Endothelial cell of umbilical vein (primary cell): ENCODE measurements at regions not wholly inside any gene's neighbourhood (a gene's known extent, or its start where the extent isn't known, plus 50 kb on each side); places are given as distances from the start of the nearest gene placed in this dataset.

Experiments
- BruUV-seq: library from RNA; stranded (reverse); fragments of 400-500 nt; replicated peaks from 2 replicates; lab custom pipeline; 2021; lab: Mats Ljungman, UMichigan
- CTCF ChIA-PET: fragments of 300-600, 350-600 bp; sonication (Branson Sonifier 250); formaldehyde crosslinking; loops from one replicate; lab custom pipeline; 2021; ENCODE audit warnings: antibody characterized with exemption, inconsistent platforms; lab: Charles Lee
- POLR2A ChIA-PET: fragments of 300-600, 350-600 bp; sonication (Branson Sonifier 250); formaldehyde crosslinking; loops from one replicate; lab custom pipeline; 2021; ENCODE audit warnings: antibody characterized with exemption, inconsistent platforms; lab: Charles Lee
- DNase-seq: peaks from one replicate; pipeline ENCODE4 v3.0.0-alpha.2; 2011; ENCODE audit warnings: low read depth, low spot score
- FAIRE-seq: peaks from 2 replicates; lab custom pipeline; 2011; peaks lifted over from hg19 to GRCh38; lab: Jason Lieb, UNC
- H2AFZ ChIP-seq: 2 replicates; pipeline ENCODE4 v1.6.0; 2012; ENCODE audit warnings: low read depth, low read length, control low read depth, inconsistent platforms
- H3K27ac ChIP-seq: 2 replicates; pipeline ENCODE4 v1.5.1; 2011; ENCODE audit warnings: low read depth, mild to moderate bottlenecking, control low read depth, low read length, moderate library complexity; ENCODE audit not compliant: insufficient read depth
- H3K27me3 ChIP-seq, 2 experiments: 2 replicates each; pipeline versions ENCODE4 v1.6.0 to v1.6.1; 2011; ENCODE audit warnings: low read length in 2 of 2, mixed read lengths in 1 of 2; ENCODE audit not compliant: control insufficient read depth in 2 of 2, insufficient read depth in 2 of 2
- H3K36me3 ChIP-seq, 2 experiments: 2 replicates in 1 of 2; 3 replicates in 1 of 2; pipeline ENCODE4 v1.5.1; 2011; ENCODE audit warnings: low read length in 2 of 2, mild to moderate bottlenecking in 1 of 2, moderate library complexity in 1 of 2; ENCODE audit not compliant: control insufficient read depth in 2 of 2, insufficient read depth in 2 of 2; ENCODE audit errors: extremely low read depth in 1 of 2
- H3K4me1 ChIP-seq: 3 replicates; pipeline ENCODE4 v1.5.1; 2011; ENCODE audit warnings: mild to moderate bottlenecking, low read length; ENCODE audit not compliant: control insufficient read depth, insufficient read depth; ENCODE audit errors: extremely low read depth
- H3K4me2 ChIP-seq: 2 replicates; pipeline ENCODE4 v1.6.1; 2011; ENCODE audit warnings: low read length, control low read depth, mixed read lengths; ENCODE audit not compliant: insufficient read depth
- H3K4me3 ChIP-seq, 3 experiments: fragments of 200-600 bp in 1 of 3; sonication (generic), shearing (Covaris generic) in 1 of 3; replicated peaks in 1 of 3; 2 replicates each; pipeline ENCODE4 v1.5.1; 2011 to 2016; ENCODE audit warnings: control low read depth in 3 of 3, low read length in 3 of 3, mild to moderate bottlenecking in 2 of 3, inconsistent platforms in 1 of 3, low read depth in 1 of 3, moderate library complexity in 1 of 3; ENCODE audit not compliant: insufficient read depth in 1 of 3
- H3K79me2 ChIP-seq: 2 replicates; pipeline ENCODE4 v1.6.0; 2012; ENCODE audit warnings: low read length, inconsistent platforms; ENCODE audit not compliant: control insufficient read depth, insufficient read depth
- H3K9ac ChIP-seq: replicated peaks from 2 replicates; pipeline ENCODE3; 2011; ENCODE audit warnings: low read length, control low read depth; ENCODE audit not compliant: insufficient read depth; ENCODE audit errors: extremely low read depth
- H3K9me1 ChIP-seq: replicated peaks from 3 replicates; pipeline ENCODE4 v1.6.0; 2011; ENCODE audit warnings: mild to moderate bottlenecking, low read length; ENCODE audit not compliant: control insufficient read depth, insufficient read depth; ENCODE audit errors: extremely low read depth
- H3K9me3 ChIP-seq: replicated peaks from 2 replicates; pipeline ENCODE4 v1.5.1; 2012; ENCODE audit warnings: low read length, inconsistent platforms; ENCODE audit not compliant: control insufficient read depth, insufficient read depth
- H4K20me1 ChIP-seq: replicated peaks from 2 replicates; pipeline ENCODE3; 2011; ENCODE audit warnings: mild to moderate bottlenecking, low read length; ENCODE audit not compliant: control insufficient read depth, insufficient read depth; ENCODE audit errors: extremely low read depth
- CTCF ChIP-seq, 2 donors: IDR thresholded peaks; 1 replicate in 1 of 2; 2 replicates in 1 of 2; pipeline ENCODE4 v1.5.1; 2011; ENCODE audit warnings: low read length in 2 of 2, mild to moderate bottlenecking in 2 of 2, moderate library complexity in 2 of 2, control low read depth in 1 of 2, inconsistent platforms in 1 of 2, low read depth in 1 of 2; ENCODE audit not compliant: insufficient read depth in 1 of 2; ENCODE audit errors: extremely low read depth in 1 of 2
- EZH2 ChIP-seq: IDR thresholded peaks from 2 replicates; pipeline ENCODE4 v1.6.1; 2012; ENCODE audit warnings: borderline replicate concordance, low read depth, mild to moderate bottlenecking, moderate library complexity, low read length, inconsistent platforms; ENCODE audit not compliant: severe bottlenecking
- FOS ChIP-seq: IDR thresholded peaks from 2 replicates; pipeline ENCODE4 v1.6.1; 2011; ENCODE audit warnings: mild to moderate bottlenecking, low read length, moderate library complexity, borderline replicate concordance; ENCODE audit not compliant: insufficient read depth
- GATA2 ChIP-seq: IDR thresholded peaks from 2 replicates; pipeline ENCODE4 v1.7.0; 2011; ENCODE audit warnings: low read depth, mild to moderate bottlenecking, moderate library complexity, mixed read lengths, low read length; ENCODE audit not compliant: insufficient read length, insufficient read depth
- JUN ChIP-seq: IDR thresholded peaks from 2 replicates; pipeline ENCODE4 v1.6.1; 2011; ENCODE audit warnings: borderline replicate concordance, low read depth; ENCODE audit not compliant: insufficient read length, insufficient read depth
- MAX ChIP-seq: IDR thresholded peaks from 2 replicates; pipeline ENCODE4 v1.6.1; 2011; ENCODE audit not compliant: insufficient read depth, insufficient read length
- MYC ChIP-seq: IDR thresholded peaks from one replicate; pipeline ENCODE4 v1.6.1; 2011; ENCODE audit warnings: mild to moderate bottlenecking, low read depth, low read length
- POLR2A ChIP-seq: IDR thresholded peaks from 2 replicates; pipeline ENCODE4 v1.6.1; 2012; ENCODE audit warnings: low read depth, mild to moderate bottlenecking, control low read depth, low read length
- POLR2AphosphoS5 ChIP-seq: IDR thresholded peaks from 2 replicates; pipeline ENCODE4 v1.6.1; 2012; ENCODE audit warnings: low read depth, mild to moderate bottlenecking, control low read depth, low read length, moderate library complexity; ENCODE audit not compliant: insufficient read depth
- dilution Hi-C: fragments of 300-500 bp; cut with MboI; formaldehyde crosslinking; loops from one replicate; pipeline ENCODE4 v1.15.0; 2019; ENCODE audit warnings: low sequenced_read_pairs; ENCODE audit not compliant: extremely low pct_ligation_motif_present
- intact Hi-C: fragments of 100-400 bp; cut with micrococcal nuclease; formaldehyde crosslinking; loops from one replicate; pipeline ENCODE4 v1.10.0; 2022

- ChIA-PET POLR2A (no interaction called here), CTCF (interaction anchor here (1.1 kb wide), 2 partner anchors 10 to 18 kb away, joined by 3 to 4 read pairs; no protein-coding TSS in a partner anchor)
- DNase-seq (no peak), FAIRE-seq (no peak)
- no peak overlapping the region for H3K9ac ChIP-seq
- H4K20me1 ChIP-seq, result no peaks in the 10 kb centered on the region
- TF ChIP-seq CTCF (IDR thresholded peaks at IDR 0.05; ENCODE audit: extremely low read depth in 1 of 2, insufficient read depth in 1 of 2, low read depth in 1 of 2, low read length in 2 of 2), result no peak
- no peak for TF ChIP-seq FOS
- no peak for TF ChIP-seq MYC
- TF ChIP-seq MAX, result no peak
- no peak for TF ChIP-seq EZH2
- no peak for TF ChIP-seq GATA2
- TF ChIP-seq POLR2AphosphoS5, result no peak
- no peak for TF ChIP-seq JUN
- TF ChIP-seq POLR2A, result no peak
- H3K36me3 ChIP-seq, result no peaks in the 10 kb centered on the region
- H2AFZ ChIP-seq, result no peak overlapping the region
- no TSS peak for BruUV-seq
- no peaks in the 10 kb centered on the region for H3K9me3 ChIP-seq
- dilution Hi-C loops, result no loop called here
- intact Hi-C loops, result no loop called here
- no peak overlapping the region for H3K27ac ChIP-seq
- no peaks in the 10 kb centered on the region for H3K27me3 ChIP-seq
- H3K4me2 ChIP-seq, result no peak overlapping the region
- no peaks in the 10 kb centered on the region for H3K4me1 ChIP-seq
- no peaks in the 10 kb centered on the region for H3K79me2 ChIP-seq
- no peak overlapping the region for H3K4me3 ChIP-seq
- no peaks in the 10 kb centered on the region for H3K9me1 ChIP-seq
Measured at GRCh38 chr18:68152770-68153169, 562.1 kb downstream of the TMX3 start.
